Suppressor macrophage (primary cell): ENCODE measurements at regions not wholly inside any gene's neighbourhood (a gene's known extent, or its start where the extent isn't known, plus 50 kb on each side); places are given as distances from the start of the nearest gene placed in this dataset.
A peak's percentile ranks its signal among the peaks of the same experiment; 100 is the strongest.

ENCODE experiments used
- DNase-seq, 4 experiments: peaks; one replicate each; pipeline ENCODE4 v3.0.0-alpha.2; 2020 to 2022

DNA sequence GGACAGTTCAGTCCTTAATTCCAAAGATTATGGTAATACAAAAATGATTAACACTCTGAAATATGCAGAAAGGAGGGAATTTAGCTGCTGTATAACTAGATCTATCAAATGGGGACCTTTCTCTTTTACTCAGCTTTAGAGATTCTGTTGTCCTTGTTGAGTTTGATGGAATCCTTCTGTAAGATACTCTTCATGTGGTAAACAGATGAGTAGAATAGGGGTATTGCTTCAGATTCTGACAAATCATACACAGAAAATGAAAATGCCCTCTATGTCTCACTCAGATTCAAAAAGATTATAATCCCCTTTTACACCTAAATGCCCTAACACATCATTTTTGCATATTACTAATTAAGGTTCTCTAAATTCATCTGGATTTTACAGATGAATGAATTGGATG, 50.7 kb downstream of the ARHGAP35 start:
- DNase-seq, result no peak

DNA sequence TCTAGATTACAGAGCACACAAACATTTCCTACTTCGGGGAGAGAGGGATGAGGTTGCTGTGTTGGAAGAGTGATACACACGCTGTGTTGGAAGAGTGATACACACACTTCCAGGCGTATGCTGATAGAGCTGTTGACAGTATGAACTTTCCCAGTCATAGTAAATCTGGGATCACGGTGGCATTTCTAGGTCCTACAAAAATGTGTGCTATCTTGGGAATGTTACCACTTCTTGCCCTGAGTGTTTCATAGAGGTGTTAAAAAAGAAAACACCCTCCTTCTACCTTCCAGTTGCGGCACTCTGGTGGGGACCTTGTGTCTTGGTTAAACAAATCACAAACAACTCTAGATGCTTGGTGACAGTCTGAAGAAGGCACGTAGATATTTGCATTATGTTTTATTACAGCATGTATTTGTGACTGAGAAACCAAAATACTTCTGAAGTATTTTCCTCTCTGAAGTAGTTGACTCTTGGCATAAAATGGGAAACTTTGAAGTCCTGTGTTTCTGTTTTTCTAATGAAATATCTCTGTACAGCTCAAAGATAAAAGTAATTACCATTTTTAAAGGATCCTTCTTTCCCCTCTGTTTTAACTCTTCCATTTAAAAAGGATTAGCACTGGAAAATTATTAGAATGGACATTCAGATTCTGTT, 52.5 kb downstream of the ARHGAP35 start:
- no peak for DNase-seq

DNA sequence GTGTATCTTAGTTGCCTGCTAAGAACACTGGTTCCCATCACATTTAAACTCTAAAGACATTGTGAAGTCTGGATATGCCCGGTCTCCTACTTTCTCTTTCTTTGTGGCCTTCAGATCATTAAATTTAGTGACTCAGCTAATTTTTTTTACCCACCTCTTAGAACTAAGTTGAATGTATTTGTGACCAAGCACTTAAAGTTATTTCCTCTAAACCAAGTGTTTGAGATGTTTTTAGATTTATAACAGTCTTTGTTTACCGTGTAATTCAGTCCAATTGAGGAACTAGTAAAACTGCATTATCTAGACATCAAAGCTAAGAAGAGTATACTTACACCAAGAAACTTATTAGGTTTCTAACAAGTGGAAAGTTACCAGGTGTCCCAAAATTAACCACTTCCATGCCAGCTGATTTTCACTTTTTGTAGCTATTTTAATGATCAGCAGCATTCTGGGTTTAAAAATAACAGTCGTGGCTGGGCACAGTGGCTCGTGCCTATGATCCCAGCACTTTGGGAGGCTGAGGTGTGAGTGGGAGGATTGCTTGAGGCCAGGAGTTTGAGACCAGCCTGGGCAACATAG, 53.1 kb downstream of the ARHGAP35 start:
- peak in 2 of 4 experiments; percentile 29 to 37 for DNase-seq

DNA sequence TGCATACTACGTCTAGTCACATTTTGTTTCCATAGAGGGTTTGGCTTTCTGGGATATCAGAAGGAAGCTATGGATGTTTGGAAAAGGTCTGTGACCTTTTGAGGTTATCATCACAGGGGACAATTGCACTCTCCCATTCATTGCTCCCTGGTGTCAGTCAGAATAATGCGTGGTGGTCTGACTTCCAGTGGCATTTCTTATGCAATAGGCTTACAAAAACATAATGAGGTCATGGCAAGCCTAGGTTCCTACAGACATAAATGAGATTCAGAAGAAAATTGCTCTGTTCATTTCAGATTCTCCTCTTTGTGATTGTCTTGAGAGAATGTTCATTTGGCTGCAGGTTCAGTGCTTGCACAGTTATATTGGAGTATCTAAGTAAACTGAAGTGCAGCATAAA, 54.6 kb downstream of the ARHGAP35 start:
- DNase-seq, result peak in 2 of 4 experiments; percentile 31 to 45

DNA sequence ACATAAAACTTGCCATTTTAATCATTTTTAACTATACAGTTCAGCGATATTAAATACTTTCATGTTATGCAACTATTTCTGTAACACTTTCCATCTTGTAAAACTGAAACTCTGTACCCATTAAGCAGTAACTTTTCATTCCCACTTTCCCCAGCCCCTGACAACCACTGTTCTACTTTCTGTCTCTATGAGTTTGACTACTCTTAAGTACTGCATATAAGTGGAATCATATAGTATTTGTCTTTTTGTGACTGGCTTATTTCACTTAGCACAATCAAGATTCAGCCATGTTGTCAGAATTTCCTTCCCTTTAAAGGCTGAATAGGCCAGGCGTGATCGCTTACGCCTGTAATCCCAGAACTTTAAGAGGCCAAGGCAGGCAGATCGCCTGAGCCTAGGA, 56.2 kb downstream of the ARHGAP35 start:
- DNase-seq, result no peak

DNA sequence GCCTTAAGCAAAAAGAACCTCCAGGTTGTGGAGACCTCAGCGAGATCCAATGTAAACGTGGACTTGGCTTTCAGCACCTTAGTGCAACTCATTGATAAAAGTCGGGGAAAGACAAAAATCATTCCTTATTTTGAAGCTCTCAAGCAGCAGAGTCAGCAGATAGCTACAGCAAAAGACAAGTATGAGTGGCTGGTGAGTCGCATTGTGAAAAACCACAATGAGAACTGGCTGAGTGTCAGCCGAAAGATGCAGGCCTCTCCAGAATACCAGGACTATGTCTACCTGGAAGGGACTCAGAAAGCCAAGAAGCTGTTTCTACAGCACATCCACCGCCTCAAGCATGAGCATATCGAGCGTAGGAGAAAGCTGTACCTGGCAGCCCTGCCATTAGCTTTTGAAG, 58.5 kb downstream of the ARHGAP35 start:
- DNase-seq, result no peak

DNA sequence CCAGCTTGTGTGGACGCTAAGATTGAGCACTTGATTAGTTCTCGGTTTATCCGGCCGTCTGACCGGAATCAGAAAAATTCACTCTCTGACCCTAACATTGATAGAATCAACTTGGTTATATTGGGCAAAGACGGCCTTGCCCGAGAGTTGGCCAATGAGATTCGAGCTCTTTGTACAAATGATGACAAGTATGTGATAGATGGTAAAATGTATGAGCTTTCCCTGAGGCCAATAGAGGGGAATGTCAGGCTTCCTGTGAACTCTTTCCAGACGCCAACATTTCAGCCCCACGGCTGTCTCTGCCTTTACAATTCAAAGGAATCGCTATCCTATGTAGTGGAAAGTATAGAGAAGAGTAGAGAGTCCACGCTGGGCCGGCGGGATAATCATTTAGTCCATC, 59.6 kb downstream of the ARHGAP35 start:
- DNase-seq, result no peak

DNA sequence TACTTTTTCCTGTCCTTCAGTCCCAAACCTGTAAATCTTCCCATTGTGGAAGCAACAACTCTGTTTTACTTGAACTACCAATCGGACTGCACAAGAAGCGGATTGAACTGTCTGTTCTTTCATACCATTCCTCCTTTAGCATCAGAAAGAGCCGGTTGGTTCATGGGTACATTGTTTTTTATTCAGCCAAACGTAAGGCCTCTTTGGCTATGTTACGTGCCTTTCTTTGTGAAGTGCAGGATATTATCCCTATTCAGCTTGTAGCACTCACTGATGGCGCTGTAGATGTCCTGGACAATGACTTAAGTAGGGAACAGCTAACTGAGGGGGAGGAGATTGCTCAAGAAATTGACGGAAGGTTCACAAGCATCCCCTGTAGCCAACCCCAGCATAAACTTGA, 60.3 kb downstream of the ARHGAP35 start:
- DNase-seq, result no peak

DNA sequence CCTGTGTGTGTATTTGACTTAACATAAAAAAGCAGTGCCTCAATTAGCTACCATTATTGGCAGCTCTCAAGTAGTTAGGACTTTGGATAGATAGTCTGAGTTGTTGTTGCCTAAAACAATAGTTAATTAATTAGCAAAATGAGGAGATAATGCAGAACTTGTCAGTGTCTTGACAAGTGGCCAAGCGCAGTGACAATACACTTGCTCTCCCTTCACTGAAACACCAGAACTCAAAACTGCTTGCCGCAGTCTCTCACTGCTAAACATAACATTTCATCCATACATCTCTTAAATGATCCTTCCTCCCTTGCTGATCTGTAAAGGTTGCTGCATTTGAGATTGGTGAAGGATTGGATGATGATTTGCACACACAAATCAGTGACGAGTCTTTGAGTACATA, 61.7 kb downstream of the ARHGAP35 start:
- DNase-seq, result no peak

DNA sequence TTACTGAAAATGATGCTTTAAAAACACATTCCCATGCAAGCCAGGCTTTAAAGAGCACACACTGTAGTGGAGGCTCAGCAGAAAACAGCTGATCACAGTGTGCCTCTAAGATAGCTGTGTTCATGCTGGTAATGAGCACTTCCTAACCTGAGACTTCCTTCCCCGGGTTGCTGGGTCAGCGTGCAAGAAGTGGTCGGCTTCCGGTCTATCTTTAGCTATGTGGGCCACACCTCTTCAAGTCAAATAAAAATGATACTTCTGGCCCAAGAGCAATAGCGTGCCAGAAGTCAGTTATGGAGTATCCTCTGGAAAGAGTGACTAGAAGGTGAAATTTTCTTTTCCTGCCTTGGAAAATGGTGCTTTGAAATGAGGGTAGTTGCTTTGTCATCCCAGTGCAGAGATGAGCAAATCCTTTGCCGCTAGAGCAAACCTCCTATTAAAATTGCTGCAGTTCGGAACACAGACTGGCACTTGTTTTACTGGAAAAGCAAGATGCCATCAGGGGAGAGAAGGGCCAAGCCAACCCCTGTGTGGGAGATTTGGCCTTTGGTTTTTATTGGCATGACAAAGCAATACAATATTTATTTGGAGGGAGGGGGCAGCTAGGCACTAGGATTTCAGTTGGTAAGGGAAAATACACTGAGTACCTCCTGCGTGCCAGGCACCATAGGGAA, 64.2 kb downstream of the ARHGAP35 start:
- no peak for DNase-seq

DNA sequence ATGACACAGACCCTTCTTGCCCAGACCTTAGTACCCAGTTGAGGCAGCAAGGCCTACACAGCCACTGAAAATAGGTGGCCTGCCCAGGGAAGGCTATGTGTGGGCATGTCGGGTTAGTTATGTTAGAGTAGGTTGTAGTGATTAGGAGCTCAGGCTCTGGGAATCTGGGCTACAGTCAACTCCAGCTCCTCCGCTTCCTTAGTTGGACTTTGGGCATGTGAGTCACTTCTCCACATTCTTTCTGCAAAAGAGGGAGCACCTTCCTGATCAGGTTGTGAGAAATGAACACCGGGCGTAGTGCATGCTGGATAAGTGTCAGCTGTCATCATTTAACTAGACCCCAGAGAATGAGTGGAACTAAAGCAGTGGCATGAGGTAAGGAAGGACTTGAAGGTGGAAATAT, 64.8 kb downstream of the ARHGAP35 start:
- no peak for DNase-seq

DNA sequence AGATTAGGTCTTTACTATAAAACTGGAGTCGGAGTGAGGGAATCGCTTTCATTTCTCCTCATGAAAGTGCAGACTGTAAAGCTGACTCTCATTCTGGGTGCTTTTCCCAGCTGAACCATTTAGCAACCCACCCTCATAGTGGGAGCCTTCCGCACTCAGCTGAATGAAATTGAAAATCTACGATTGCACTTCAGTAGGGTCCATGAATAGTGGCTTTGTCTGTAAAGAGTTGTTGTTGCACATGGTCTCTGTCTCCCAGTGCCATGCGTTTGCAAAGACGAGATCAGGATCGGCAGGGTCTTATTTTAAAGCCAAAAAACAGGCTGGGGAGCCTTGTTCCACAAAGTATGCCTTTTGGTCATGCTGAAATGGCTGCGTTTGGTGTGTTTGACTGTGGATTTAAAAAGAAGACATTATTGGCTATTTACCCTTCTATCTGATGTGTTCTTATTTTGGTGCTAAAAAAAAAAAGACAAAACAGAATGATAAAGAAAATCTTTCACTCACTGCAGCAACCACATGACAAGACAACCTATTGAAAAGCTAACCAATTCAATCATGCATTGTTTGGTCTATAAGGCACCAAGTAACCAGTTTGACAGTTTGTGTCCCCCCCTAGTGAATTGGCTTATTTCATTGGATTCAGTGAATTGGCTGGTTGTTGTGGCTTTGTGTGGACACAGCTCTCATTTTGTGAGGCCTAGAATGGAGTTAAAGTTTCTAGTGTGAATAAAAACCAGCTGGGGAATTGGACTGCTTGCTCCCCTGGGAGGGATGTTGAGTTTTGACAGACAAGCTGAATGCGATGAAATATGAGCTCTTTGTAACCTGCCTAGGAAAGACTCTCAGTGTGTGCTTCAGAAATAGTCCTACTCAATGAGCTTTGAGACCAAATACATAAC, 65.6 kb downstream of the ARHGAP35 start:
- no peak for DNase-seq

DNA sequence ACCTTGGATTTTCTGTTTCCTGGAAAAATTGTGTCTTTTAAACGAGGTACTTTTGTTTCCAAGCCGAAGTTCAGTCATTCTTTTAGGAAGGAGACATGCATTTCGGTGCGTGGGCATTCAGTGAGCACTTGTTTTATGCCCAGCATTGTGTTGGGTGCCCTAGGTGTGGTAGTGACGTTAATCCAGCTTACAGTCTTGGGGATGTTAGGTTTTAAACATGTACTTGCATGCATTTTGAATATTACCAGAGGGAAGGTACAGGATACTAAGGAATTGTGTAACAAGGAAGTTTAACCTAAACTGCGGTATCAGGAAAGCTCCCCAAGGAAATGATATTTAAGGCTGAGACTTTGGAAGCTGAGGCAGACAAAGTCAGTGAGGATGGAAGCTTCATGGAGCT, 66.3 kb downstream of the ARHGAP35 start:
- no peak for DNase-seq

DNA sequence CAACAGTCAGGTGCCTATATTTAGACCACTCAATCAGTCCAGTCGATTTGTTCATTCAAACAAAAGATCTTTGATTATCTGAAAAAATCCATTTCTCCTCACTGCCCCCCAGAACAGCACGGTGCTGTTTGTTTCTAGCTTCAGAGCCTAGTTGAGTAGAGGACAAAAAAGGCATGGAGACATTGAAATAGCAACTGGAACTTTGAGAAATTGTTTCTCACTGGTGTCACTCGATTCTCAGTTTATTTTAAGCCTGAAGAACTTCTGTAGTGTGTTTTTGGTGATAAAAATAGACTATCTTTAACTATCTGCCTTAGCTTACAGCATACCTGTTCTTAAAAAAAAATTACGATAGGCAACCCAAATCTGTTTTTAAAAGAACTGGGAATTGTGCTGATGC, 67.1 kb downstream of the ARHGAP35 start:
- no peak for DNase-seq

DNA sequence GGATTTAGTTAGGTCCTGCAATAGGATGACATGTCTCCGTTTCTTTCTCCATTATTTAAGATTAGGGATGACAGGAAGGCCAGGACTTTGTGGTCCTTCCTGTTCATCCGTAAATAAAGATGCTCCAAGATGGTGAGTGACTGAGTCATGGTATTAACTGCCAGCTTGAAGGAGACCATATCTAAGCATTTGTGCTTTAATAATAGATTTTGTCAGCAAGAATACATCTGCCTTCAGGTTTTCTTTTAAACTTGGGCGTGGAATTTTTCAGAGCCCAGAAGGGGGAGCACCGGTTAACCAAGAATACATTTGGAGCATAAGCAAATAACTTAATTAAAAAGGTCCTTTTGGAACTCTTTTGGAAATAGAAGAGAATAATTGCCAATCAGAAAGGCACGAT, 68.2 kb downstream of the ARHGAP35 start:
- DNase-seq, result no peak

DNA sequence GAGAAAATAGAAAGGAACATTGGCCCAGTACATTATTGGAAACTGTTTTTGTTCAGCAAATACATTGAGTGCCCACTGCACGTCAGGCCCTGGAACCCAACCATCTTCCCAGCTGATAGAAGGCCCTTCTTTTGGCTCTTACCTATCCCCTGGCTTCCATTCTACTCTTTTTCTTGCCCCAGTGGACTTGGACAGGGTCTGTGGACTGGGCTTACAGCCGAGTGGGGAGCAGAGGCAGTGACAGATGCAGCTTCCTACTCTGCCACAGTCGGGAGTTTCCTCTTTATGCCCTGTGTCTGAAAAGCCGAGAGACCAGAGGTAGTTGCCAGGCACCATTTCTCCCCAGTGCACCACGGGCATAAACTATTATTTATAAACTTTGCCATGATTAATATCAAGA, 70.4 kb downstream of the ARHGAP35 start:
- peak; percentile 28 to 57 (median 52) for DNase-seq

DNA sequence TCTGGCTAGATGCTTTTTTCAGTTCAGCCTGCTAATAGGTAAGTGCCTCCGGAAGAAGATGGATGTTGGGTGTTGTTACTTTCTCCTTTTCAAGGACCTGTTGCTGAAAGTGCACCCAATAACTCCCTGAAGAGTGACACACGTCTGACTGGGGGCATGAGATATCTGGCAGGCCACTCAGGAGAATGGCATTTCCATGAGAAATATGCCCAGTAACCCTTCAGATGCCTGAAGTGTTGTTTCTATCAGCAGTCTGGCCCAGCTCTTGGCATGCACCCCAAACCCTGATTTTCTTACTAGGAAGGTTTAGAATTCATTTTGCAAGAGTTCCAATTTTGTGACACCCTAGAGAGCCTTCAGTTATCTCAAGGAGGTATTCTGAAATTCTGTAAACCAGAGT, 71.5 kb downstream of the ARHGAP35 start:
- DNase-seq, result no peak

DNA sequence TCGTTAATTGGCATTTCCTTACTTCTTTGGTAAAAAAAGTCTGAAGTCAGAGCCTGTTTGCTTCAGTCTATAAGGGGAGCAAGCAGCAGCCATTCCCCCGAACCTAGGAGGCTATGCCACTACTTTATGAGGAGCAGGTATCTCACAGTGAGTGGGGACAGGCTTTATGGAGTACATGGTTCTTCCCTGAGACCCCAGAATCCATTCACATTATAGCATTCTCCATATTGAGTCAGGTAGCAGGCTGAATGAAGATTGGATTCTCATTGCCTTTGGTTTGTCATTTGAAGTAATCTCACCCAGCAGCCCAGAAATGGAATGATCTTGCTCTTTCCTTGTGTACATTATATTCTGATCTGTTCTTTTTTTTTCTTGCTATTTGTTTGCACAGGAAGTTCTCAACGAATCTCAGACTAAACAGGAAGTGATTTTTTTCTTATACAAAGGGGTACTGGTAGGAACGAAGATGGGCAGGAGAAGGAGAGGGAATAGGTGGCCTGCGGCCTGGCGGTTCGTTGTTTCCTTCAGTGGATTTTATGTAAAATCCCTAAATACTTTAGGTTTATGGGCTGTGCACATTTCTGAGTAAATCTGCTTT, 74.4 kb downstream of the ARHGAP35 start:
- DNase-seq, result peak in 2 of 4 experiments; percentile 25 to 34

DNA sequence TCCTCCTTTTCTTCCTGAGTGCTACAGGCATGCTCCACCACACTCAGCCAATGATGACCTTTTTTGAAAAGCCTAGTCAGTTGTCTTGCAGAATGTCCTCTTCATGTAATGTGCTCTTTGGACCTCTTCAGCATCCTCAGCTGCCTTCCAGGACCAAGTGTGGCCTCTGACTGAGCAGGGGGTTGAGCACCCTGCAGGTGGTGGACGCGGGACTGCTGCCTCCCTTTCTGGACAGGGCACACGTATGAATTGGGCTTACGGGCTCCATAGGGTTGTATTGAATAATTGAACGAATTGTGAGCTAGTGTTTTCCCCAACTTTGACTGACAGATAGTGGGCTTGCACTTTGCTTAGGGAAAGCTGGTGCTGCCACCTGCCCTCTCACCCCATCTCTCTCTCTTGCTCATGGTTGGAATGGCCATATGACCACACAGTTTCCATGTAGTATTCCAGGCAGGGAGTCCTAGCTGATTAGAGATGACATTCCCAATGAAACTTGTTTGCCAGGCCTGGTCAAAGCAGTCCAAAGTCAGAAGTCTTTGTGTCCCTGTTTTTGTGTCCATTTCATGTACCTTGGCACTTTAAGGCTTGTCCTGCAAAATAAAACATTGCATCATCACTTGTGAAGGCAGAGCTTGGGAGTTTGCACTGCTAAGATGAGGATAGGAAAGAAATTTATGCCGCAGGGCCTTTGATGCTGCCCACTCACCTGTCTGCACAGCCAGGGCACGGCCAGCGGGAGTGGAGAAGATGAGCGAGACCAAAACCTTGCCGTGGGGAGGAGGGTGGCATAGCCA, 76.3 kb upstream of the NPAS1 start:
- DNase-seq, result no peak

DNA sequence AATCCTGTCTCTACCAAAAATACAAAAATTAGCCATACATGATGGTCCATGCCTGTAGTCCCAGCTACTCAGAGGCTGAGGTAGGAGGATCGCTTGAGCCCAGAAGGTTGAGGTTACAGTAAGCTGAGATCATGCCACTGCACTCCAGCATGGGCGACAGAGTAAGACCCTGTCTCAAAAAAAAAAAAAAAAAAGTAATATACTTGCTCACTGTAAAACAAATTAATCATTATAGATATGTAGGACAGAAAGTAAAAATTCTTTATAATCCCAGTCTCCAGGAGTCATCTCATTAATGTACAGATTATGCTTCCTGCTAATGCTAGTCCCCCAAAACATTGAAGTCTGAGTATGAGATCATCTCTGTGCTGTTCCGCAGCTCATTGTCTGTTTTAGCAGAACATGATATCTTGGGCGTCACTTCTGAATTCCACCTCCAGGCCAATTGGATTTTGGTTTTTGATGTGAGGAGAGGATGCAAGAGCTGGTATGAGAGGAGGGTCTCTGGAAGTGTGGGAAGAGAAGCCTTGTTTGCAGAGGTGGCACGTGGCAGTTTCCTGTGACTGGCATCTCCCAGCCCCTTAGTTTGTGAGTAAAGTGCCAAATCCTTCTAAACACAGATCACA, 75.4 kb upstream of the NPAS1 start:
- DNase-seq, result no peak

DNA sequence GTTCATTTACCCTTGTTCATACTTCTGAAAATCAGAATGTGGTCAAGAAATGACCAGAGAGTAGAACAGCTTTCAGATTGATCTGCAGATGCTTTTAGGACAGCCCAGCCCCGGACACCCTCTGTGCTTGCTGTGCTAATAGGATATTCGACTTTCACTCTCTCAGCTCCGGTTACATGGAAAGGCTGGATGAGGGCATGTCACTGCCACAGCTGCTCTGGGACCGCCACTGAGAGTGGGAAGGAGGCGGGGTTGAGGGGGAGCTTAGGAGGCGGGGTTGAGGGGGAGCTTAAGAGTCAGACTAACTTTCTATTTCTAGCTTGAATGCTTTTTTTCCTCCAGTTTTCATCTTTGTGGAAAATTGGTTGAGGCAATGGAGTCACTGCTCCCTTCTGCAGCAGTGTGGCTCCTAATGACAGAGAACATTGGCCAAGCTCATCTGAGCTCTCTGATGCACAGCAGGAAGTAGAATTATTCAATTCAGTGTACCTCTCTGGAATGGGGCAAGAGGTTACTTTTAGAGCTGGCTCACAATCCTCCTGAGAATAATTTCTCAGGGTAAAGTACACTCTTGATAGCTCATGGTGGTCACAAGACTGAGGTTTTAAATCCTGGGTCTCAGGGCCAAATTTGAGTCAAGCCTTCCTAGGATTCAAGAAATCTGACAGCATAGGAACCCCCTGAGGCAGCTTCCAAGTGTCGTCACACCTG, 74.6 kb upstream of the NPAS1 start:
- DNase-seq, result no peak
